Suprapubic skin (tissue), 4 donors: ENCODE measurements at regions not wholly inside any gene's neighbourhood (a gene's known extent, or its start where the extent isn't known, plus 50 kb on each side); places are given as distances from the start of the nearest gene placed in this dataset.

Source experiments
- POLR2A ChIP-seq, 2 donors: fragments of 450-650 bp; IDR thresholded peaks; one replicate each; pipeline ENCODE4 v1.6.1; 2017; ENCODE audit warnings: antibody characterized with exemption in 2 of 2, mild to moderate bottlenecking in 2 of 2, moderate library complexity in 2 of 2
- POLR2AphosphoS5 ChIP-seq, 3 donors: sonication (generic); formaldehyde crosslinking; IDR thresholded peaks; one replicate each; pipeline ENCODE4 v1.6.1; 2017; ENCODE audit warnings: antibody characterized with exemption in 3 of 3
- TF ChIP-seq, protein P1 (sequence below), 2 donors: fragments of 200-600 bp in 1 of 2; fragments of 450-650 bp in 1 of 2; sonication (generic) in 1 of 2; IDR thresholded peaks; one replicate each; pipeline ENCODE4 v1.5.1; 2016 to 2019; ENCODE audit warnings: antibody characterized with exemption in 2 of 2, mild to moderate bottlenecking in 1 of 2, moderate library complexity in 1 of 2

DNA sequence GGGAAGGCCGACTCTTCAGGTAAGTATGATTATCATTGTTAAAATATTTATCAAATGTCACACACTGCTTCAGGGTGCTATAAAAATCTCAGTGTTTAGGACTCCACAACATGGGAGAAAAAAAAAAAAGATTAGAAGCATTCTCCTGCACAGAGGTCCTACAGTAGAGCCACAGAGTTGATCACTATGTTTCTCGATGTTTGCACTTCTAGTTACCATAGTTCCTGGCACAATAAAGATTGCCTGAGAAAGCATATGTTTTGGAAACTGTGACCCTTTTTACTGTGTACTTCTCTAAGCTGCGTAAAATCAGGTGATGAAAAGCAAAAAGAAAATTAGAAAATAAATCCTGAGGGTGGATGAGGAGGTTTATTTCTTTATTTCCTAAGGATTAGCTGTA, 269.9 kb upstream of the SYNCRIP start:
- TF ChIP-seq POLR2AphosphoS5 (IDR thresholded peaks at IDR 0.05) = no peak
- no peak for TF ChIP-seq POLR2A (IDR thresholded peaks at IDR 0.05)
- TF ChIP-seq, protein P1, sequence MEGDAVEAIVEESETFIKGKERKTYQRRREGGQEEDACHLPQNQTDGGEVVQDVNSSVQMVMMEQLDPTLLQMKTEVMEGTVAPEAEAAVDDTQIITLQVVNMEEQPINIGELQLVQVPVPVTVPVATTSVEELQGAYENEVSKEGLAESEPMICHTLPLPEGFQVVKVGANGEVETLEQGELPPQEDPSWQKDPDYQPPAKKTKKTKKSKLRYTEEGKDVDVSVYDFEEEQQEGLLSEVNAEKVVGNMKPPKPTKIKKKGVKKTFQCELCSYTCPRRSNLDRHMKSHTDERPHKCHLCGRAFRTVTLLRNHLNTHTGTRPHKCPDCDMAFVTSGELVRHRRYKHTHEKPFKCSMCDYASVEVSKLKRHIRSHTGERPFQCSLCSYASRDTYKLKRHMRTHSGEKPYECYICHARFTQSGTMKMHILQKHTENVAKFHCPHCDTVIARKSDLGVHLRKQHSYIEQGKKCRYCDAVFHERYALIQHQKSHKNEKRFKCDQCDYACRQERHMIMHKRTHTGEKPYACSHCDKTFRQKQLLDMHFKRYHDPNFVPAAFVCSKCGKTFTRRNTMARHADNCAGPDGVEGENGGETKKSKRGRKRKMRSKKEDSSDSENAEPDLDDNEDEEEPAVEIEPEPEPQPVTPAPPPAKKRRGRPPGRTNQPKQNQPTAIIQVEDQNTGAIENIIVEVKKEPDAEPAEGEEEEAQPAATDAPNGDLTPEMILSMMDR (IDR thresholded peaks at IDR 0.05) = no peak
